ENCODE measurements at regions not wholly inside any gene's neighbourhood (a gene's known extent, or its start where the extent isn't known, plus 50 kb on each side); places are given as distances from the start of the nearest gene placed in this dataset.
"Not testable (repeated sequence)": the region's sequence is repeated elsewhere in the genome, so short reads cannot be mapped to it uniquely, and the experiment has no call there.

- no peak for DNase-seq
These were observed 215.9 kb downstream of the RNF152 start for GRCh38 chr18:61676773-61677434.

- no peak for DNase-seq
These were observed 223.5 kb downstream of the RNF152 start for GRCh38 chr18:61669320-61669719.

GRCh38 chr18:61666876-61667590 is 225.8 kb downstream of the RNF152 start:
- DNase-seq, result no peak

- DNase-seq, result no peak
These were observed 228.3 kb downstream of the RNF152 start for GRCh38 chr18:61664419-61665084.

- DNase-seq, result no peak
These were observed 230.1 kb downstream of the RNF152 start for GRCh38 chr18:61662726-61663125.

GRCh38 chr18:61658431-61658830 is 234.4 kb downstream of the RNF152 start:
- DNase-seq, result no peak

GRCh38 chr18:61657066-61657732 is 235.6 kb downstream of the RNF152 start:
- DNase-seq, result no peak

GRCh38 chr18:61655630-61656029 is 237.2 kb downstream of the RNF152 start:
- no peak for DNase-seq

GRCh38 chr18:61653823-61654551 is 238.8 kb downstream of the RNF152 start:
- DNase-seq, result no peak

- DNase-seq, result no peak
These were observed 240.9 kb downstream of the RNF152 start for GRCh38 chr18:61651880-61652268.

GRCh38 chr18:61651145-61651879 is 241.5 kb downstream of the RNF152 start:
- no peak for DNase-seq

- no peak for DNase-seq
These were observed 248.7 kb downstream of the RNF152 start for GRCh38 chr18:61643884-61644647.

- no peak for DNase-seq
These were observed 252.9 kb downstream of the RNF152 start for GRCh38 chr18:61639886-61640285.

- no peak for DNase-seq
These were observed 254.8 kb downstream of the RNF152 start for GRCh38 chr18:61637905-61638595.

GRCh38 chr18:61637319-61637718 is 255.5 kb downstream of the RNF152 start:
- DNase-seq, result peak; percentile 68

- peak; percentile 77 for DNase-seq
These were observed 256.8 kb downstream of the RNF152 start for GRCh38 chr18:61635901-61636528.

- no peak for DNase-seq
These were observed 264.7 kb downstream of the RNF152 start for GRCh38 chr18:61628085-61628484.

- DNase-seq, result not testable (repeated sequence)
These were observed 268.2 kb downstream of the RNF152 start for GRCh38 chr18:61624631-61625030.

GRCh38 chr18:61619783-61620182 is 273.0 kb downstream of the RNF152 start:
- no peak for DNase-seq

- no peak for DNase-seq
These were observed 274.0 kb downstream of the RNF152 start for GRCh38 chr18:61618816-61619215.
